ENCODE measurements at regions not wholly inside any gene's neighbourhood (a gene's known extent, or its start where the extent isn't known, plus 50 kb on each side); places are given as distances from the start of the nearest gene placed in this dataset.

DNA sequence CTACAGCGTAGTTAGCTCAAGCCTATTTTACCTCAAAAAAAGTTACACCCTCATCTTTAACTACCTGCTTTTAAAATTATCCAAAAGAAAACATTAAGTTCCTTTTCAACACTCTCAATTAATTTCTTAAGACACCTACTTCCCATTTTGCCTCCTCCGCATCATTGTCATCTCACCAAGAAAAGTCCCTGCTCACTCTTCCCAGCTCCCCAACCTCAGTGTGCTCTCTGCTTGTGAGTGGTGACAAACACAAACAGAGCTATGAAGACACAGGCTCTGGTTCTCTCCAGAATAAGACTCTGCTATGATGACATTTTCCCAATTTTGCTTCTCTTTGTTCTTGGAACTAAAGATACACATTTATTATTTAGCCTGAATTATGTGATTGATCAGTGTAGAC is 385.1 kb upstream of the HTR2A start:
- H3K23me2 ChIP-seq (ENCODE audit: insufficient read length, low read depth, low read length, poor library complexity, severe bottlenecking) = no peaks in the 10 kb centered on the region
- Mint-ChIP-seq H3K27ac (no peak overlapping the region; a peak in 2 of 7 replicates), H3K9me3 (no peaks in the 10 kb centered on the region), H3K27me3 (ENCODE audit: low read depth) (no peaks in the 10 kb centered on the region), H3K4me1 (peaks cover 1 to 2% of the 10 kb centered on the region in 2 experiments; a peak in 3 of 4 replicates), H3K4me3 (no peak overlapping the region), H3K36me3 (ENCODE audit: insufficient read depth in 1 of 3, low read depth in 3 of 3) (no peaks in the 10 kb centered on the region)
- no peaks in the 10 kb centered on the region for H3K27me3 ChIP-seq (ENCODE audit: insufficient read depth, low read length)
- no CpG with 5 or more reads among the region's 2 CpGs for WGBS (ENCODE audit: extremely low coverage, insufficient read length, low lambda C conversion rate)
- H3K56ac ChIP-seq (ENCODE audit: insufficient read length, low read depth, low read length) = no peak overlapping the region
- no peaks in the 10 kb centered on the region for H3K79me2 ChIP-seq (ENCODE audit: insufficient read depth, low read length)
- TF ChIP-seq CTCF (conservative IDR thresholded peaks at IDR 0.05) = no peak
- no peak overlapping the region for H2BK20ac ChIP-seq (ENCODE audit: low read depth, low read length, poor library complexity, severe bottlenecking)
- H3K14ac ChIP-seq (ENCODE audit: insufficient read depth, low read length) = no peak overlapping the region
- no peaks in the 10 kb centered on the region for H3K9me3 ChIP-seq (ENCODE audit: control insufficient read depth, low read depth, low read length)
- no peak overlapping the region for H2BK12ac ChIP-seq (ENCODE audit: insufficient read length, low read depth, low read length)
- H2AK5ac ChIP-seq (ENCODE audit: insufficient read length, low read length) = no peak overlapping the region
- no peak overlapping the region for H2BK15ac ChIP-seq (ENCODE audit: low read depth, low read length)
- no peak overlapping the region for H3K4me2 ChIP-seq (ENCODE audit: insufficient read depth, insufficient read length, low read length)
- no peak overlapping the region for H4K5ac ChIP-seq (ENCODE audit: insufficient read length, low read depth, low read length)
- DNase-seq = no peak
- no peak overlapping the region for H2BK120ac ChIP-seq (ENCODE audit: low read depth, low read length, poor library complexity, severe bottlenecking)
- H3K79me1 ChIP-seq (ENCODE audit: insufficient read depth, low read depth, low read length, poor library complexity, severe bottlenecking) = no peaks in the 10 kb centered on the region
- no peak overlapping the region for H3K18ac ChIP-seq (ENCODE audit: insufficient read length, low read depth, low read length)
- no peak overlapping the region for H4K91ac ChIP-seq (ENCODE audit: insufficient read length, low read depth, low read length)
- no peak overlapping the region for H3K9ac ChIP-seq (ENCODE audit: extremely low read depth, insufficient read length, low read length)
- H3K4me1 ChIP-seq (ENCODE audit: insufficient read depth, low read length) = no peaks in the 10 kb centered on the region
- no peaks in the 10 kb centered on the region for H4K20me1 ChIP-seq (ENCODE audit: control insufficient read depth, insufficient read depth, insufficient read length)
- H2AFZ ChIP-seq (ENCODE audit: low read length) = no peak overlapping the region
- no peak overlapping the region for H3T11ph ChIP-seq (ENCODE audit: low read length)
- H3K27ac ChIP-seq (ENCODE audit: insufficient read length, low read depth, low read length) = no peak overlapping the region
- no peak overlapping the region for H3K23ac ChIP-seq (ENCODE audit: insufficient read length, low read depth, low read length)
- H3K4ac ChIP-seq (ENCODE audit: low read depth, low read length) = no peak overlapping the region
- H2BK5ac ChIP-seq (ENCODE audit: insufficient read length, low read length) = no peak overlapping the region
- no peak overlapping the region for H4K8ac ChIP-seq (replicated peaks; ENCODE audit: insufficient read length, low read depth, low read length)

Measured in H9 (cell line).